HFF-Myc (cell line): ENCODE measurements at regions not wholly inside any gene's neighbourhood (a gene's known extent, or its start where the extent isn't known, plus 50 kb on each side); places are given as distances from the start of the nearest gene placed in this dataset.

Experiments
- DNase-seq: peaks from one replicate; pipeline ENCODE4 v3.0.0-alpha.2; 2011; ENCODE audit warnings: low read depth; ENCODE audit errors: extremely low read depth
- H3K4me3 ChIP-seq: replicated peaks from 2 replicates; pipeline ENCODE4 v1.5.1; 2011; ENCODE audit warnings: low read depth, mild to moderate bottlenecking, control low read depth, low read length
- TF ChIP-seq, protein P1 (sequence below): IDR thresholded peaks from 2 replicates; pipeline ENCODE4 v1.5.1; 2012; ENCODE audit warnings: mild to moderate bottlenecking, low read depth, low read length, control low read depth; ENCODE audit errors: missing control alignments

DNA sequence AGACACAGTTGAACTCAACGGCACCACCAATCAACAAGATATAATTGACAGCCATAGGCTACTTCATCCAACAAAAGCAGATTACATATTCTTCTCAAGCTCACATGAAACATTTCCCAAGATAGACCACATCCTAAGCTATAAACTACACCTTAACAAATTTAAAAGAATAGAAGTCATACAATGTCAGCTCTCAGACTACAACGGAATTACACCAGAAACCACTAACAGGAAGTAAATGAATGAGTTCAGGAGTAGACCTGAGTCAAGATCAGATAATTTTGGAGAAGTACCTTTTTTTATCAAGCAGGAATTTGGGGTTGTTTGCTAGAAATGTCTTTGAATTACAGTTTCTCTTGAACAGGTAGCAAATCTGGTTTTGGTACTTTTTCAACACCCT lies 237.8 kb downstream of the TBX18 start:
- TF ChIP-seq, protein P1, sequence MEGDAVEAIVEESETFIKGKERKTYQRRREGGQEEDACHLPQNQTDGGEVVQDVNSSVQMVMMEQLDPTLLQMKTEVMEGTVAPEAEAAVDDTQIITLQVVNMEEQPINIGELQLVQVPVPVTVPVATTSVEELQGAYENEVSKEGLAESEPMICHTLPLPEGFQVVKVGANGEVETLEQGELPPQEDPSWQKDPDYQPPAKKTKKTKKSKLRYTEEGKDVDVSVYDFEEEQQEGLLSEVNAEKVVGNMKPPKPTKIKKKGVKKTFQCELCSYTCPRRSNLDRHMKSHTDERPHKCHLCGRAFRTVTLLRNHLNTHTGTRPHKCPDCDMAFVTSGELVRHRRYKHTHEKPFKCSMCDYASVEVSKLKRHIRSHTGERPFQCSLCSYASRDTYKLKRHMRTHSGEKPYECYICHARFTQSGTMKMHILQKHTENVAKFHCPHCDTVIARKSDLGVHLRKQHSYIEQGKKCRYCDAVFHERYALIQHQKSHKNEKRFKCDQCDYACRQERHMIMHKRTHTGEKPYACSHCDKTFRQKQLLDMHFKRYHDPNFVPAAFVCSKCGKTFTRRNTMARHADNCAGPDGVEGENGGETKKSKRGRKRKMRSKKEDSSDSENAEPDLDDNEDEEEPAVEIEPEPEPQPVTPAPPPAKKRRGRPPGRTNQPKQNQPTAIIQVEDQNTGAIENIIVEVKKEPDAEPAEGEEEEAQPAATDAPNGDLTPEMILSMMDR, result no peak
- H3K4me3 ChIP-seq, result no peak overlapping the region

DNA sequence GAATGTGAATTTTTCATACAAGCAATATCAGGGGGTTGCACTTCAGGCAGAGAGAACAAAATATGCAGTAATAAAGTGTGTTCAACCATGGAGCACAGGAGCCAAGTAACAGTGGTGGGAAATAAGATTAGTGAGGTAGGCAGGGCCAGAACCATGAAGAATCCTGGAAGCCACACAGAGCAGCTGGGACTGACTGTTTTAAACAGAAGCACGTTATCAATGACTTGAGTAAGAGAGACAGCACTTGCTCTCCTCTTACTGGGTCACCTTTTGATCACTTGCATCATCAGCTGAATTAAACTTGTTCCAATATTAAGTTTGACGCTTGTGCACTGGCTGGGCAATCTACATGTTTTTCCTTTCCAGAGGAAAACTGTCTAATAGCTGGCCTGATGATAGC lies 238.5 kb downstream of the TBX18 start:
- TF ChIP-seq, protein P1, result no peak
- H3K4me3 ChIP-seq, result no peak overlapping the region
- no peak for DNase-seq

More for the DNA sequence above, 237.8 kb downstream of the TBX18 start:
- no peak for DNase-seq

DNA sequence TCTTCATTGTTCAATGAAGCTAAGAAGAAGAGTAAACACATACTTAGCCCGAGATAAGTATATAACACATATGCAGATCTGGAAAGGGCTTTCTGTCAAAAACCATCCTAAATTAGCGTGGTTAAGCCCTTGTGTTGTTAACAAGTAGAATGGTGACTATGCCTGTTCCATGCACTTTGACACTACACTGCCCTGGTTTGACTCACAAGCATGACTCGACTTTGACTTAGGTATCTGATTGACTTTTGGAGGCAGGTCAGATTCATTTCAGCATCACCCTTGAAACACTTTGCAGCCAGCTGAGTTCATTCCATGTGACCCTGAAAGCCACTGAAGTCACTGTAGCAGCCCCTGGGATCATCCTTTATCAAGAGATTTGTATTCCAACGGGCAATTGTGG lies 239.8 kb downstream of the TBX18 start:
- no peak for DNase-seq
- TF ChIP-seq, protein P1, result no peak
- H3K4me3 ChIP-seq, result no peak overlapping the region

DNA sequence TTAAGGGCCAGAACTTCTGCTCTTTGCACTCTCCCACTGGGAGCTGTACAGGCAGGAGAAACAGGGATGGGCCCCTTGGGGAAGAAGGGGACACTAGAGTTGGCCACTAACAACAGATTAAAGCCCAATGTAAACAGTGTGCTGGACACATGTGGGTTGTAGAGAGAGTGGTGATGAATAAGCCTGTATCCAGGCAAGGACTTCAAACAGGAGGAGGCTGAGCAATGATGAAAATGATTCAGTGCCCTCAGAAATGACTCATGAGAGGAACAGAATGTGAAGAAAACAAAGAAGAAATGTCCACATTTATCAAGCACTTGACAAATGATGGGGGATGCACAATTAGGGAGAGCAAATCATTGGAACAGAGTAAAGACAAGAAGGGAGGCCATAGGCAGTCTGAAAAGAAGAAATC lies 242.3 kb downstream of the TBX18 start:
- DNase-seq, result peak; percentile 77
- H3K4me3 ChIP-seq, result no peak overlapping the region
- TF ChIP-seq, protein P1, result no peak

DNA sequence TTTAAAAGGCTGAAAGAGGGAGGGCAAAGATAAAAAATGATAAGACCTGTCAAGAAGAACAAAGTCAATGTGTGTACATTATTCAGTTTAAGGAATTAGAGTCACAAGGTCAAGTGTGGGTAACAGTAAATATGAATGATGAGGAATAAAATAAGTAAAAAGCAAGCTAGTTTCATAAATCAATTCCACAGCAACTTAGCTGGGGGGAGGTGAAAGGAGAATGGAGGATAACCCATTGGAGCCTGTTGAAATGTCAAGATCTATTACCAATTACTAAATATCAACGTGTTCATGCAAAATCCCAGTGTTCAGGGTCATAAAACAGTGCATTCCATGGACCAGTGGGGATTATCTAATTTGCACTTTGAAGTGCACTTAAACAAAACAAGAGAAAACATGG lies 242.9 kb downstream of the TBX18 start:
- TF ChIP-seq, protein P1, result no peak
- no peak for DNase-seq
- H3K4me3 ChIP-seq, result no peak overlapping the region

DNA sequence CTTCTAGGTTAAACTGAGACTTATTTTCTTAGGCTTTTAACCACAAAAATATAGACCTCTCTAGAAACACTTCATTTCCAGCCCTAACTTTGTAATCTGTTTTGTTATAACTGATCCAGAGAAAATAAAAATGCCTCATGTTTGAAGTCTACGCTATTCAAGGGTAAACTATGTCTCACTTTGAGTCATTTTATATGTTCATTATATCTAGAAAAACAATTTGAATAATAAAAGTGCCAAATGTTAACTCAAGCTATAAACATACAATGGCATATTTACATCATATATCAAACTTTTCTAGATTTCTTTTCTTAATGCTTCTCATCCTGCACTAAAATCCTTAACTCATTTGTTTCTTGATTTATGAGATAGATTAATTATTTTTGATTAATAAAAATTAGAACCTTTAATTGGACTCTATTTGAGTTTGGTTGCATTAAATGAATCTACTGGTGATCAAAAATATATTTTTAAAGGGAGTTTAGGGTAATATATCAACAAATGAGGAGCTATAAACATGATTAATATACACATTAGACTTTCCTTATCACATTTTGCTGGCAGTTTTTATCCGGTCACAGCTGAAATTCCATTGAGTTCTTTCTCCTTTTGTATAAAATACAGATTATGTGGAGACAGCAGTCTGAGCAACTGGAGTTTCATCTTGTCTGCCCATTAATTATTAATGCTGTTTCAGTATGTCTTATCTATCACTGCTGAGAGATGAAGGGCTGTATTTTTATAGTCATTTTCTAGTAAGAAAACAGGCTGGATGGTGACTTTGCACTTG lies 246.5 kb downstream of the TBX18 start:
- DNase-seq, result no peak
- TF ChIP-seq, protein P1, result no peak
- H3K4me3 ChIP-seq, result no peak overlapping the region
